Glomerular endothelial cell (primary cell): ENCODE measurements at regions not wholly inside any gene's neighbourhood (a gene's known extent, or its start where the extent isn't known, plus 50 kb on each side); places are given as distances from the start of the nearest gene placed in this dataset.

ENCODE experiments used
- DNase-seq: peaks from one replicate; pipeline ENCODE4 v3.0.0-alpha.2; 2011; ENCODE audit warnings: low read depth, low spot score; ENCODE audit errors: extremely low read depth

DNA sequence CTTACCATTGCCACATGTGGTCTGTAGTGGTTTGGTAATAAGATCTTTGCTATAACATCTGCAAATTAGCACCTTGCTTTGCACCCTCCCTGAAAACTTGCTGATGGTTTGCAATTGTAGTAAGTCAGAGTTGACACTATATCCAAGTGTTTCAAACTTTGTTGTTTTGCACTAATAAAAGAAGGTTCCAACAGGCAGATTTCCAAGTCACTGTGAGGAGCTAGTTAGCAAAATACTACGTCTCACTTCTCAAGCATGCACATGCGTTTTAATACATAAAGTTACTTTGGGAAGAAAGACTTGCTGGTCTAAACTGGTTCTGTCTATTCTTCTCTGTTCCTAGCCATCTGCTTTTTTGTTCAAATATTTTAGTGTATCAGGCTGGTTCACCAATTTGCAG lies 103.7 kb upstream of the ZNF521 start:
- DNase-seq: no peak

DNA sequence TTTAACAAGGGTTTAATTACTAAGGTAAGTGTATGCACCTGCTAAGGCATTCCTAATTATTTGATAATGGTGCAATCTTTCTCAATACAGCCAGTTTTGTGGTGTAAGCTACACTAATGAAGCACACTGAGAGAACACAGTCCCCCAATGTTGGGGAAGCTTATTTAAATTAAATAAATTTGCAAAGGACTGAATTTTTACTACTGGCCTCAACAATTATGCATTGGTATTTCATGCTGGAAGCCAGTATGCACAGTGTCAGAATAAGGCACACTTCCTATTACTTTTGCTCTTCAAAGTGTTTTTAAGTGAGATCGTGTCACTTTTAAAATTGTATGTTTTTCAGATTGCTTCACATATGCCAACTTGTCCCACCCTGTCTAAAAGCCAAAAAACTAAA lies 103.2 kb upstream of the ZNF521 start:
- no peak for DNase-seq

DNA sequence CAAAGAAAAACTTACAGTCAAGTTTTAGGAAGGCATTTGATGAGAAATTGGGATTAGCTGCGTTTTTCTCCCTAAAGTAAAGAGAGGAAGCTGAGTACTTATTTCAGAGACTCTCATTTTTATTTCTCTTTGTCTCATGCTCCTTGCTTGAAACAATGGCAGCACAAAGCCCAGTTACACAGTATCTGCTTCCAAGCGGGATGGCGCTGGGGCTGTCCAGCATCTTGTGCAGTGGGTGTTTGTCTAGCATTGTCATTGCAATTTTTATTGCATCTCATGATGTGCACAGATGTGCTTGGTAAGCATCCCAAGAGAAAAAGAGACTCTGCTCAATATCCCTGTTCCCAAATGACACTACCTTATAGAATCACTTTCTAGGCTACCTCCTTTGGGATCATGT lies 102.8 kb upstream of the ZNF521 start:
- DNase-seq: no peak

DNA sequence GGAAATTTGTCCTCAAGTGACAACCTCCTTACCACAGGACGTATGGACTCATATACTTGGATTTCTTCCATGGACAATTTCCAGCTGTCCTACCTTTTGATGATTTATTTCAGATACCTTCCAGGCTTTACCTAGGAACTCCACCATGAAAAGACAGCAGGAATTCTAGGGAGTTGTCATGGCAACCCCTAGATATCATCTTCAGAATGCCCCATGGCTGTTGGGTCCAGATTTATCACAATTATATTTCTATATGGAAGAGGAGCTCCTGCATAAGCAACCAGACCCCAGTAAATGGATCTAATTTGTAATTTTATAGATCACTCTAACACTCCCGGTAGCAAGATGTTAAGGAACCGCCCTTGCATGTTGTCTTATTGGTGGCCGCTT lies 102.3 kb upstream of the ZNF521 start:
- no peak for DNase-seq

DNA sequence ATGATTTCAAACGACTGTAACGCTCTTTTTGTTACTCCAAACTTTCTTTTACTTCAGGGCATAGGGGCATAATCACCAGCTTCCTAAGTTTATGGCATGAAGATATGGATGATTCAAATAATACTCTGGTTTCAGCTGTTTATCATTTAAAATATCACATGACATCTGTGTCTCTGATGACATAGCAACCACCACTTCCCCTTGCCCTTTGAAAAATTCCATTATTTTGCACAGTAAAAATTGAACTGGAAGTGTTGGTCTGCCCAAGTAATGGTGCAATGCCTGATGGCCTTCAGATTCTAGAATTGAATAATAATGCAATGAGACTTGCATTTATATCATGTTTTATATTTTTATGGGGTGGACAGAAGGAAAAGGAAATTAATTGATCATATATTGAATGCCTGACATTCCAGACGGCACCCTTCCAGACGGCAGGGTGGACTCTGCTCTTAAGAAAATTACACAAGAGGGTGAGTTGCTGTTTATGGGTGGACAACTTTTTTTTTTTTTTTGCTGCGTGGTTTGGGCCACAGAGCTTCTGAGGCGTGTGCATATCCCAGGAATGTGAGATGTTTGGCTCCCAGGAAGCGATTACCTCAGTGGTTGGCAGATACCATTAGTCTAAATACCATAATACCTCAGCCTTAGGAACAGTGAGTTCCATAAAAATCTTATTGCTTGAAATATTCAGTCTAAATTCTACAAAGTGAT lies 101.7 kb upstream of the ZNF521 start:
- DNase-seq: no peak

DNA sequence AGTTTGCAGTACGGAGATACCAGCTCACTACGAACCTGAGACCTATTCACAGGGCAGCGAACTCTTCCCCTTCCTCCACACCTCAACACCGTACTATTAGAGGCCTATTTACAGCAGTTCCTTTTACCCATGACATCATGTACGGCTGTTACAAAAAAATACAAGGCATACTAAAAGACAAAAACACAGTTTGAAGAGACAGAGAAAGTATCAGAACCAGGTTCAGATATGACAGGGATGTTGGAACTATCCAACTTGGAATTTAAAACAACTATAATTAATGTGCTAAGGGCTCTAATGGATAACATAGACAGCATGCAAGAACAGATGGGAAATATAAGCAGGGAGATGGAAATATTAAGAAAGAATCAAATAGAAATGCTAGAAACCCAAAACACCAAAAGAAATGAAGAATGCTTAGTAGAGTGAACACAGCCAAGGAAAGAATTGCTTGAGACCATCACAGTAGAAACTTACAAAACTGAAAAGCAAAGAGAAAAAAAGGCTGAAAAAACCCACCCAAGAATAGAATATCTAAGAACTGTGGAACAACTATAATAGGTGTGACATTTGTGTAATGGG lies 99.2 kb upstream of the ZNF521 start:
- no peak for DNase-seq

DNA sequence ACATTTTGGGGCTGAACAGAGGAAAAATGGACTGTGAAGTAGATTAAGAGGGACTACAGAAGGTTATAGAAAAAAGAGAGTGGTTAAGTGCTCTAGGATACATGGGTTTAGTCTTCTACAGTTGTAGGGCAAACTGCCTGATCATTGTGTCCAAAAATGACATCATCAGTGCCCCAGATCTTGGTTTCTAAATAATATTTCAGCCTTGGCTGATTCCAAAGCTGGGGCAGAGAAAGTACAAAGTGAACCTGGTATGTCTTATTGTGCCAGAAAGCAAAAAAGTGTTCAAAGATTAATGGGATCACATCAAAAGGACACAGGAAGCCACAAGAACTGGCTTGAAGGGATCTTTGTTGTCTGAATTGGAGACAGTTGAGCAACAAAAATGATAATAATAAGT lies 97.1 kb upstream of the ZNF521 start:
- no peak for DNase-seq

DNA sequence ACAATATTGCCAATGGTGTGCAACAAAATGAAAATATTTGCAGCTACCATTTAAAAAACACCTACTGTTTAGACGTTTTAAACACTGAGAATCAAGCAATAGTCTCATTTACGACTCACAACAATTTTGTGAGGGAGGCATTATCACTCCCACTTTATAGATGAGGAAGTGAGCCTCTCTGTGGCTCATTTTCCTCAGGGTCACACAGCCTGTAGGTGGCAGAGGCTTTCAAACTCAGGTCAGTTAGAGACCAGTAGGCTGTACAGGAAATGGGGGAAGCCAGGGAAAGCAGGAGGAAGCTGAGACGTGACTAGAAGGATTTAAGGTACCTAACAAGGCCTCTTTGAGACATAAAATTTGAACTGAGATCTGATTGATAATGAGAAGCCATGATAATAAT lies 95.0 kb upstream of the ZNF521 start:
- no peak for DNase-seq

DNA sequence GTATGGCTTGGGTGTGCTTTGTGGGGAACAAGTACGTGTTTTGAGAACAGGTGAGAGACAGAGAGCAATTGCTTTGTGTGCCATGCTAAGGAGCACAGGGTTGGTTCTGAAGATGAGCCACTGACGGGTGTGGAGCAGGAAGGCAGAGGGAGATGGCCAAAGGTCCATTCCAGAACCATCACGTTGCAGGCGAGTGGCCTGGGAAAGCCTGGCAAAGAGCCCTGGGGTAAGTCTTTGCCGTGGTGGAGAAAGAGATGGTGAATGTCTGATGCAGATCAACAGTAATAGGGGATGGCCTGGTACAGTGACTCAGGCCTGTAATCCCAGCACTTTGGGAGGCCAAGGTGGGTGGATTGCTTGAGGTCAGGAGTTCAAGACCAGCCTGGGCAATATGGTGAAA lies 93.5 kb upstream of the ZNF521 start:
- DNase-seq: no peak

DNA sequence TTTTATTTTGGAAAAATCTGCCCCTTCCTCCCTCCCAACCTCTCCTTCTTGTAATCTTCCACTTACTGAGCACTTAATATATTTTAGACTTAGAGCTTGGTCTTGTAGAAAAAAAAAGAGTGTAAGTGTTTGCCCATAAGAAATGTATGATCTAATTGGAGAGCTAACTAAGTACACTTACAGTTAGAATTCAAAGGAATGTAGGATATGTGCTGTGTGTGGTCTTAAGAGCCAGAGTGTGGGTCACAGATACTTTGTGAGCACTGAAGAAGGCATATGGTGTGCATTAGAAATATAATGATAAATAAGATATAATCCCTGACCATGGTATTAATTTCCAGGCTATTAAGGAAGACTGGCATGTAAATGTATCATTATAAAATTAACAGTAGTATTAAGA lies 91.8 kb upstream of the ZNF521 start:
- DNase-seq: no peak

DNA sequence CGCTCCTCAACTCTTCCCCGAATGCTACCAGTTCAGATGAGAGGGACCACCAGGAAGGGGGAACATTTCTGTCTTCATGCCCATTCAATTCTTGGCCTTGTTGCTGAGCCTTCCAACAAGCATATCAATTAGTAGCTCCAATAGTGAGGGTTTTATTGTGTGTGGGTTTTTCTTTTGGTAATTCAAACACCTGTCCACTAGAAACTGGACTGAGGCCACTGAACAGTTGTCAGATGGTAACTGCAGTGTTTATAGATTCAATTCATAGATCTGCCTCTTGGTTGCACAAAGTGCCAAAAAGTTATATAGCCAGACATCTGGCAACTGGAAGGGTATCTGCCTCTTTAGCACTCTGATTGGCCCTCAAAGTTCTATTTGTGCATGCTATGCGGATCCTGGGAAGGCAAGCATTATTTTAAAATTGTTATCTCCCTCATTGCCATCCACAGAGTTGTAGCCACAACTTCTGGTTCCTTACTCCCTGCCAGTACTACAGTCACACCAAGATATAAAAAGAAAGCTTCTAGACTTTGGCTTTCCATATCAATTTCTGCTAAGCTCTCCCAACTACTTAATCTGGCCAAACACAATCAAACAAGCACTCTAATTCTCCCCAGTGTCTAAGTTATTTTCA lies 83.3 kb upstream of the ZNF521 start:
- no peak for DNase-seq

DNA sequence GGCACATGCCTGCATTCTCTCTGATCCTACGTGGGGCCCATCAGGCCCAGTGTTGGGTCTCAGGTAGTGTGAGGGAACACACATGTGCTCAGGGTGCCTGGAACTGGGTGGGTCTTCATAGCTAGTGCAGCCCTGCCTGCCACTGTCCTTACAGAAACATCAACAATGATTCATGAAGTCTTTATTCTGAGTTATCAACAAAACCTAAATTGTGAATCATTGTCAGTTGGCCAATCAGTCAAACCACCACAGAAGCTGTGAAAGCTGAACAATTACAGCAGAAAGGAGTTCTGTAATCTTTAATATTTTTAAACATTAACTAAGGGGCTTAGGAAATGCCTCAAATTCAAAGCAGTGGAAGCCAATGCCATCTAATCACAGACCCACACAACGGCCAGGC lies 82.8 kb upstream of the ZNF521 start:
- DNase-seq: no peak

DNA sequence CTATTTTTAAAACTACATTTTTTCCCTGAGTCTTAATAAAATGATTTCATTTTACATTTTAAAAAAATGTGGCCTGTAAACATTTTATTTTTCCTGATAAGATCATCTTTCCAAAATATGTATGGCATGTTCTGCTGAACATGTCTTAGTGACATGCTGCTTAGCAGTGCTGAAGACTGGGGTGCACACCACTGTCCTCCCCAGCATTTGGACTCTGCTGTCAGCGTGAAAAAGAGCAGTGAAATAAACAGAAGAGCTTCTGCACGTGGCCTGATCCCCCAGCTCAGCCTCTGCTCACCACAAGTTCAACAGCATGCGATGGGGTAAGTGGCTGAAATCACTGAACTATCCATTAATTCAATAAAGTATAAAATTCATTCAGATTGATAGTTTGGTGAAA lies 81.6 kb upstream of the ZNF521 start:
- DNase-seq: no peak

DNA sequence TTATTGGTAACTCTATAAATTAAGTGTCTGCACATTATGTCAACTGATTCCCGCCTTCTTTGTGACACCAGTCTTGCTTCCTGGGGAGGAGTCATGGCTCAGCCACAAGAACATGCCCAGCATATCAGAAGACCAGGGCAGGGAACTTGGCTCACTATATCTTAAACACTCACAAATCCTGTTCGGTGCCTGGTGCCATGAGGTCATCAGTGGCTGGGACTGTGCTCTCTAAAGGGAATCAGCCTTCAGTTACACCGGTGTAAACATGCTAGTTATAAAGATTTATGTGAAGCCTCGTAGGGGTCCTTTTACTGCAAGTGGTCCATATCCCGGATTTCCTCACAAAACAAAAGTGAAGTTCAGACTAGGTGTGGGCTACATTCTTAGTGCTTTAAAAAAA lies 73.1 kb upstream of the ZNF521 start:
- DNase-seq: no peak

DNA sequence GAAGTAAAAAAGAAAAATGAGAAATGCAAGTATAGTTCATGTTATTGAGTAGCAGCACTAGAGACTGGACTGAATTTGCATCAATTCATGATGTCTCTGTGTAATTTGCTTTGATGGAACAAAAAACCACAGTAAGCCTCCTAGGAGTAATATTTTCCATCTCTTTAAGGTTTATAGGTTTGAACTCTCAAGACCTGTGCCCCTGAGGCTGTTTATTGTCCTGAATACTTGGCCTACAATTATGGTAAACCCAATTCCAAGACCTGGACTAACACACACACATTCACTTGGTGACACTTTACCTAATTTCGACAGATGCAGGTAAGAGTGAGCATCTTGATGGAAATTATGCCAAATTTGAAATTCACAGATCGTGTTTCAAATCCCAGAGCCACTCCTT lies 71.8 kb upstream of the ZNF521 start:
- no peak for DNase-seq

DNA sequence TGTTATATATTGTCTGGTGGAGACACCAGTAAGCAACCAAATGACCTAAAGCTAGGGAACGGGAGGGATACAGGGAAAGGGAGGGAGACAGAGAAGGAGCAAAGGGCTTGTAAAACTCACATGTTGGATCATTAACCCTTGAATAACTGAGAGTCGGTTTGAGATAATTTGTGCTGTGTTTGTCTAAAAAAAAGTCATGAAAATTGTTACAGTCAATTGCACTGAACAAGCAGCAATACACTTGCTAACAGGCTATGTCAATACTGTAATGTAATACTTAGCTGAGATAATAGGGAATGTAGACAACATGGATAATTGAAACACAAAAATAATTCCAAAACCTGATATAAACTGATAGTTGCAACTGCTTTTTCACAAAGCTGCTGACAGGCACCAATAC lies 71.3 kb upstream of the ZNF521 start:
- DNase-seq: no peak

DNA sequence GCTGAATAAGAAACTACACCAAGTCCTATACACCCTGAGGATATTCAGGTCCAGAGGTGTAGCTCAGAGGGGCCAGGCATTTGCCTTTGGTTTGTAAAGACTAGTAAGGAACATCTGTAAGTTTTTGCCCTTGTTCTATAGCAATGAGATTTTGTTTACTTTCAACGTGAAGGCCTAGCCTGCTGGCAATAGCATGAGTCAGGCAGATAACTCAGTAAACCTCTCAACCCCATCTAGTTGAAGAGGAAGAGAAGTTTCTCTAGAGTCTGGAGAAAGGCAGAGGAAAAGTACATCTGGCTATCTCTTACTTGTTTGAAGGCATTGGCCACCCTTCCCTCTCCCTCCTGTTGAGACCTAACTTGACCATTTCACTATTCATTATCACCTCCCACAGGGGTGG lies 70.3 kb upstream of the ZNF521 start:
- no peak for DNase-seq

DNA sequence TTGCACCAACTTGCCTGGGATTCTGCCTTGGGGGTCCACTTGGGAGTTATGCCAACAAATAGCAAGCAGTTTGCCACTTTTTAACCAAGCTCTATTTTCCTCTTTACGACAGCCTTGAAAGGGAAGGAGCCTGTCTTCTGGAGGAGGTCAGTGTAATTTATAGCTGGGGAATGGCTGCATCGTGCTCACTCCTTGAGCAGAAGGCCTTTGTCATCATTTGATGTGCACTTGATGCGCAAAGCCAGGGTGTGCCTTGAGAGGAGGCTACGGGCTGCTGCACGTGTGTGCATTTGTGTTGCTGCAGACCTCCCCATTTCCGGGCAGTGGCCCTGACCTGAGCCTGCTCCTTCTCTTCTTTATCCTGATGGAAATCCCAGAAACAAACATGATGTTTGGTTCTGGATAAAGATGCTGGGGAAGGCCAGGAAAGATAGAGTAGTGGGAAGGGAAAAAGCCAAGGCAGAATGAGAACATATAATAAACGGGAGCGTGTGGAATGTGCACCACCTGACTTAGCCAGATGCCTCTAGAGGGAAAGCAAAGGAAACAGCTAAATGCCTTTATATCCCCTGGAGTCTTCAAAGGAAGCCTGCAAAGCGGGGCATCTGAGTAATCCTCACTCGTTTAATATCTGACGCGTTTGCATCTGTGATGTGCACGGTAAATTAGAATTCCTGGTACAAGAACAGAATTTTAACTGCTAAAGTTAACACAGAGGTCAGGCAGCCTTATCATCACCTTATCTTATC lies 68.3 kb upstream of the ZNF521 start:
- DNase-seq: no peak

DNA sequence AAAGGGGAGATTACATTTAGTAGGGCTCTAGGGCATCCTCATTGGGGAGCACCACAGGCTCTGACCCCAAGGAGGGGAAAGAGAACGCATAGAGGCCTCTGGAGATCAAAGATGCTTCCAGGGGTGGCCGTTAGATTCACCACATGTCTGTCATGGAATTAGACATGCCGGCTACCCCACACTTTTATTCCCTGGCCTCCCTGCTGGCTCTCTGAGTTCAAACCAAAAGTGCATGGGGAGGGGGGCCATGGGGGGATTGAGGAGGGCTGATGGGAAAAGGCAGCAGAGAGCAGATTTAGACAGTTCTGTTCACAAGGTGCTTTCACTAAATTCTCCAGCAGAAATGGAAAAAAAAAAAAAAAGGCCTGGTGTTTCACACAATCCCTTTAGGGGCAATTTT lies 64.4 kb upstream of the ZNF521 start:
- no peak for DNase-seq

DNA sequence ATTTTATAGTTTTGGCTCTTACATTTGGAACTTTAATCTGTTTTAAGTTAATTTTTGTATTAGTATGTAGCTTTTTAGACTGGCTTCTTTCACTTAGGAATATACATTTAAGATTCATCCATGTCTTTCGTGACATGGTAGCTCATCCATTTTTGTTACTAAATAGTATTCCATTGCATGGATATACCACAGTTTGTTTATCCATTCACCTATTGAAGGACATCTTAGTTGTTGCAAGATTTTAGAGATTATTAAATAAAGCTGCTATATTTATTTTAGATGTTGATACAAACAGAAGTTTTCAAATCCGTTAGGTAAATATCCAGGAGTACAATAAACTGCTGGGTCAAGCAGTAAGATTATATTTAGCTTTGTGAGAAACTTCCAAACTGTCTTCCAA lies 58.0 kb upstream of the ZNF521 start:
- no peak for DNase-seq

DNA sequence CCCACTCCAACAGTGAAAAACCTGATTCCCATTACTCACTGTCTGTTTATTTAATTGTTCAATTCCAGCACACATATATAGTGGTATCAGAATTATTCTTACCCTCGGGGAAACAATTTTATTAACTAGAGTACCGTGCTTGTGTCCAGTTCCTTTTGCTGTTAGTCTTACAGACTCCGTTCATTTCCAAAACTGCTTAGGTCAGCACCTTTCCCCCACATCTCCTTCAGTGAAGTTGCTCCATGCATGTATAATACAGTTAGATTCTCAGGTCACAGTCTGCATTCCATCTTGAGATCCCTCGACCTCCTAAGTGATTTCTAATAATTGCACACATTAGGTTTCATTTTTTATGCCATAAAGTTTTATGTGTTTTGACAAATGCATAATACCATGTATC lies 56.3 kb upstream of the ZNF521 start:
- no peak for DNase-seq
